Right ventricle myocardium superior (tissue), 1 donor: ENCODE measurements at regions not wholly inside any gene's neighbourhood (a gene's known extent, or its start where the extent isn't known, plus 50 kb on each side); places are given as distances from the start of the nearest gene placed in this dataset.

ENCODE experiments used
- ATAC-seq: fragments of 200-7000 bp; cut with Tn5 transposase; one replicate; pipeline ENCODE4 v1.9.1; 2020; ENCODE audit warnings: mild to moderate bottlenecking; ENCODE audit not compliant: poor library complexity
- DNase-seq: peaks from one replicate; pipeline ENCODE4 v3.0.0-alpha.2; 2020
- intact Hi-C: fragments of 100-400 bp; cut with DNase I; formaldehyde crosslinking; loops from one replicate; pipeline ENCODE4 v1.11.2; 2022
- donor health status: DM: no; HTN: yes; CAD: no; lungs with severe emphysema.

GRCh38 chrX:15931362-15931761 is 76.7 kb upstream of the AP1S2 start:
- no peak for ATAC-seq
- intact Hi-C loops: no loop called here
- no peak for DNase-seq

- ATAC-seq: no peak
- intact Hi-C loops: no loop called here
- no peak for DNase-seq
Observed at GRCh38 chrX:15930585-15930984, 76.0 kb upstream of the AP1S2 start.

GRCh38 chrX:15929194-15929593 is 74.6 kb upstream of the AP1S2 start:
- ATAC-seq: no peak

GRCh38 chrX:15926622-15927021 is 72.0 kb upstream of the AP1S2 start:
- DNase-seq: no peak
- ATAC-seq: no peak
- intact Hi-C loops: no loop called here

More at GRCh38 chrX:15929194-15929593, 74.6 kb upstream of the AP1S2 start:
- intact Hi-C loops: no loop called here
- DNase-seq: no peak

- intact Hi-C loops: no loop called here
- no peak for DNase-seq
- ATAC-seq: no peak
Observed at GRCh38 chrX:15918003-15918402, 63.4 kb upstream of the AP1S2 start.

- intact Hi-C loops: no loop called here
- ATAC-seq (no peak), DNase-seq (no peak)
Observed at GRCh38 chrX:15916704-15917084, 62.1 kb upstream of the AP1S2 start.

GRCh38 chrX:15915959-15916703 is 61.5 kb upstream of the AP1S2 start:
- intact Hi-C loops: no loop called here
- DNase-seq: no peak
- peak; percentile 53 for ATAC-seq

GRCh38 chrX:15914486-15914885 is 59.9 kb upstream of the AP1S2 start:
- ATAC-seq (no peak), DNase-seq (no peak)
- intact Hi-C loops: no loop called here

GRCh38 chrX:15913146-15913545 is 58.5 kb upstream of the AP1S2 start:
- ATAC-seq (no peak), DNase-seq (no peak)
- intact Hi-C loops: no loop called here

- intact Hi-C loops: no loop called here
- peak; percentile 39 for ATAC-seq
Observed at GRCh38 chrX:15911734-15912550, 57.3 kb upstream of the AP1S2 start.

GRCh38 chrX:15909605-15910004 is 55.0 kb upstream of the AP1S2 start:
- ATAC-seq (no peak), DNase-seq (no peak)
- intact Hi-C loops: no loop called here

More at GRCh38 chrX:15911734-15912550, 57.3 kb upstream of the AP1S2 start:
- DNase-seq: no peak

- ATAC-seq (no peak), DNase-seq (no peak)
- intact Hi-C loops: no loop called here
Observed at GRCh38 chrX:15908603-15909290, 54.1 kb upstream of the AP1S2 start.

GRCh38 chrX:15906041-15906943 is 51.7 kb upstream of the AP1S2 start:
- intact Hi-C loops: no loop called here
- no peak for DNase-seq
- ATAC-seq: peak; percentile 63
